Peyer's patch (tissue), 4 donors: ENCODE measurements at regions not wholly inside any gene's neighbourhood (a gene's known extent, or its start where the extent isn't known, plus 50 kb on each side); places are given as distances from the start of the nearest gene placed in this dataset.

ENCODE experiments used
- DNase-seq, 3 donors: peaks; one replicate each; pipeline ENCODE4 v3.0.0-alpha.2; 2017 to 2019
- H3K27ac ChIP-seq, 4 donors: fragments of 200-600 bp; sonication (generic); one replicate each; pipeline ENCODE4 v1.5.1; 2016 to 2019
- H3K27me3 ChIP-seq, 2 donors: fragments of 200-600 bp; sonication (generic); one replicate each; pipeline ENCODE4 v1.5.1; 2019
- H3K36me3 ChIP-seq, 3 donors: fragments of 200-600 bp; sonication (generic); one replicate each; pipeline ENCODE4 v1.5.1; 2016 to 2019
- H3K4me1 ChIP-seq, 4 donors: fragments of 200-600 bp; sonication (generic); one replicate each; pipeline ENCODE4 v1.5.1; 2016 to 2019
- H3K4me3 ChIP-seq, 4 donors: fragments of 200-600 bp; sonication (generic); 1 replicate in 3 of 4; 2 replicates in 1 of 4; pipeline ENCODE4 v1.5.1; 2016 to 2019; ENCODE audit warnings: mild to moderate bottlenecking in 1 of 4
- H3K9me3 ChIP-seq, 4 donors: fragments of 200-600 bp; sonication (generic); one replicate each; pipeline ENCODE4 v1.5.1; 2016 to 2019; ENCODE audit warnings: mild to moderate bottlenecking in 1 of 4
- POLR2A ChIP-seq, 2 donors: fragments of 450-650 bp; IDR thresholded peaks; one replicate each; pipeline ENCODE4 v1.5.1; 2017; ENCODE audit warnings: antibody characterized with exemption in 2 of 2, mild to moderate bottlenecking in 2 of 2, moderate library complexity in 2 of 2
- TF ChIP-seq, protein P1 (sequence below), 6 experiments: fragments of 450-650 bp in 4 of 6; fragments of 200-600 bp in 2 of 6; sonication (generic) in 1 of 6; IDR thresholded peaks; one replicate each; pipeline ENCODE4 v1.5.1; 2017 to 2019; ENCODE audit warnings: antibody characterized with exemption in 6 of 6, mild to moderate bottlenecking in 3 of 6, moderate library complexity in 1 of 6

DNA sequence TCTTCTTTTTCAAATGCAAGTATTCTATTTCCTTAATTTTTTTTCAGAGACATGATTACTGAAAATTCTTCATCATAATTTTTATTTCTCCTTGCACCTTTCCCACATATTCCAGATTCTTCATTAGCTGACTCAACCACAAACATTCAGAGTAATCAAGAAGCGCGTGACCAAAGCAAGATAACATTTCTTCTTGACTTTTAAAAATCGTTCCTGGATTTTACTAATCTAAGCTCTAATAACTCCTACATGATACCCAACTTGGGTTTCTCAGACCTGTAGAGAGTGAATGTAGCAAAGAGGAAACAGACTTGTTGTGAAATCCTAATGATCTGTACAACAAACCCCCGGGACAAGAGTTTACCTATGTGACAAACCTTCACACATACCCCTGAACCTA lies 615.0 kb downstream of the TMA16 start:
- no peak for DNase-seq
- TF ChIP-seq, protein P1, sequence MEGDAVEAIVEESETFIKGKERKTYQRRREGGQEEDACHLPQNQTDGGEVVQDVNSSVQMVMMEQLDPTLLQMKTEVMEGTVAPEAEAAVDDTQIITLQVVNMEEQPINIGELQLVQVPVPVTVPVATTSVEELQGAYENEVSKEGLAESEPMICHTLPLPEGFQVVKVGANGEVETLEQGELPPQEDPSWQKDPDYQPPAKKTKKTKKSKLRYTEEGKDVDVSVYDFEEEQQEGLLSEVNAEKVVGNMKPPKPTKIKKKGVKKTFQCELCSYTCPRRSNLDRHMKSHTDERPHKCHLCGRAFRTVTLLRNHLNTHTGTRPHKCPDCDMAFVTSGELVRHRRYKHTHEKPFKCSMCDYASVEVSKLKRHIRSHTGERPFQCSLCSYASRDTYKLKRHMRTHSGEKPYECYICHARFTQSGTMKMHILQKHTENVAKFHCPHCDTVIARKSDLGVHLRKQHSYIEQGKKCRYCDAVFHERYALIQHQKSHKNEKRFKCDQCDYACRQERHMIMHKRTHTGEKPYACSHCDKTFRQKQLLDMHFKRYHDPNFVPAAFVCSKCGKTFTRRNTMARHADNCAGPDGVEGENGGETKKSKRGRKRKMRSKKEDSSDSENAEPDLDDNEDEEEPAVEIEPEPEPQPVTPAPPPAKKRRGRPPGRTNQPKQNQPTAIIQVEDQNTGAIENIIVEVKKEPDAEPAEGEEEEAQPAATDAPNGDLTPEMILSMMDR (IDR thresholded peaks at IDR 0.05), result no peak
- no peak for TF ChIP-seq POLR2A (IDR thresholded peaks at IDR 0.05)
- H3K36me3 ChIP-seq, result no peaks in the 10 kb centered on the region

DNA sequence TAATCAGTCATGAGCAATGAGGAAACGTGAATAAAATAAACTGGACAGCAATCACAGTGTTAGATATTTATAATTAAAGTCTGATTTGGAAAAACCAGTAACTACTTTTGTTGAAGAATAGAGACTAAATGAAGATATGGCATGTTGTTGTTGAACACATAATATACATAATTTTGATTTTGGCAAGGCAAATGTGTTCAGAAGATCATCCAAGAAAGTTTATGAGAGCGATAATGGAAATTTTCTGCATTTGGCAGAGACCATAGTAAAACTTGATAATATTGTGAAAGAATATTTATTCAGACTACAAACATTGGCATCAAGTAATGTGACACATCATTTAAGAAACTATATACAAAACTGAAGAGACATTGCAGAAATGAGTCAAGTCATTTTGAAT lies 620.7 kb downstream of the TMA16 start:
- TF ChIP-seq, protein P1 (IDR thresholded peaks at IDR 0.05), result no peak
- no peak for TF ChIP-seq POLR2A (IDR thresholded peaks at IDR 0.05)
- no peaks in the 10 kb centered on the region for H3K27me3 ChIP-seq
- DNase-seq, result no peak
- no peak overlapping the region for H3K4me3 ChIP-seq
- H3K36me3 ChIP-seq, result no peaks in the 10 kb centered on the region
- no peak overlapping the region for H3K27ac ChIP-seq
- H3K4me1 ChIP-seq, result no peaks in the 10 kb centered on the region
- no peaks in the 10 kb centered on the region for H3K9me3 ChIP-seq

More for the DNA sequence above, 615.0 kb downstream of the TMA16 start:
- Histone ChIP-seq H3K27me3 (no peaks in the 10 kb centered on the region), H3K9me3 (no peaks in the 10 kb centered on the region), H3K4me3 (no peak overlapping the region), H3K4me1 (no peaks in the 10 kb centered on the region), H3K27ac (no peak overlapping the region)

GRCh38 chr4:164116286-164116685 lies 621.8 kb downstream of the TMA16 start:
- no peaks in the 10 kb centered on the region for H3K4me1 ChIP-seq
- no peaks in the 10 kb centered on the region for H3K27me3 ChIP-seq
- TF ChIP-seq, protein P1 (IDR thresholded peaks at IDR 0.05), result no peak
- TF ChIP-seq POLR2A (IDR thresholded peaks at IDR 0.05), result no peak

DNA sequence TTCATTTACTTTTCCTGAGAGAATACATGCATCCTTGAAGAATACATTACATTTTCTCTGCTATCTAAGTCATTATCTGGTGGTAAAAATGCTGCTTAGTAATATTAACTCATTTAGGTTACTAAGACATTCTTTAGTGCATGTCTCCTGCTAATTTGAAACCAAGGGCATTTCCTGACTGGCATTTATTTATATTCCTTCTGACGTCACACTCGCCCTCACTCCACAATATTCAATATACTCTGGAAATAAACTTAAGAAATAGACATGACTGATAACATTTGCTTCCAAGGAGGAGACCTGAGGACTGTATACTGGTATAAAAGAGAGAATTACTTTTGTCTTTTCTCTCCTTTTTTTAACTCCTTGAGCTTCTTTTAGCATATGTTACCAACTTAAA lies 619.5 kb upstream of the SMIM31 start:
- no peaks in the 10 kb centered on the region for H3K36me3 ChIP-seq
- no peaks in the 10 kb centered on the region for H3K9me3 ChIP-seq
- no peak for DNase-seq
- H3K27me3 ChIP-seq, result no peaks in the 10 kb centered on the region
- no peaks in the 10 kb centered on the region for H3K4me1 ChIP-seq
- no peak overlapping the region for H3K27ac ChIP-seq
- H3K4me3 ChIP-seq, result no peak overlapping the region
- TF ChIP-seq, protein P1 (IDR thresholded peaks at IDR 0.05), result no peak
- TF ChIP-seq POLR2A (IDR thresholded peaks at IDR 0.05), result no peak

More at GRCh38 chr4:164116286-164116685, 621.8 kb downstream of the TMA16 start:
- no peak for DNase-seq
- H3K36me3 ChIP-seq, result no peaks in the 10 kb centered on the region
- no peak overlapping the region for H3K27ac ChIP-seq
- H3K9me3 ChIP-seq, result no peaks in the 10 kb centered on the region
- no peak overlapping the region for H3K4me3 ChIP-seq

DNA sequence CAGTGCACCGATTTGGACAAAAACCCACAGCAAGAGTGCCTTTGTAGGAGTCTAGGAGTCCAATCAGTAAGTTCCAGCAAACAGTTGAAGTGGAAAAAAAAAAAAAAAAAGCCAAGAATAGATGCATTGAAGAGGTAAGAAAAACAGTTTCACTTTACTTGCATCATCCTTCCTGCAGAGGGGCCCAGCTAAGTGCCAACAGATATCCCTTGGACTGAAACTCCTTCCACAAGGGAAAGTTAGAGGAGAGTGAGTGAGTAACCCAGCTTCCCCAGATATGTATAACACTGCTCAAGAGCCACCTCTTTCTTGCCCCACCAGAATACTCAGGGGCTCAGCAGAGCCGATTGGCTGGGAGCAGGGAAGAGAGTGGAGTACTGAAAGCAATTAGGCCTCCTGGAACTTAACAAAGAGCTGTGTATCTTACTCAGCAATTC lies 617.7 kb upstream of the SMIM31 start:
- TF ChIP-seq, protein P1 (IDR thresholded peaks at IDR 0.05), result no peak
- no peak for TF ChIP-seq POLR2A (IDR thresholded peaks at IDR 0.05)
- no peak for DNase-seq
- Histone ChIP-seq H3K27ac (no peak overlapping the region), H3K9me3 (no peaks in the 10 kb centered on the region), H3K27me3 (no peaks in the 10 kb centered on the region), H3K36me3 (no peaks in the 10 kb centered on the region), H3K4me1 (no peaks in the 10 kb centered on the region), H3K4me3 (no peak overlapping the region)

DNA sequence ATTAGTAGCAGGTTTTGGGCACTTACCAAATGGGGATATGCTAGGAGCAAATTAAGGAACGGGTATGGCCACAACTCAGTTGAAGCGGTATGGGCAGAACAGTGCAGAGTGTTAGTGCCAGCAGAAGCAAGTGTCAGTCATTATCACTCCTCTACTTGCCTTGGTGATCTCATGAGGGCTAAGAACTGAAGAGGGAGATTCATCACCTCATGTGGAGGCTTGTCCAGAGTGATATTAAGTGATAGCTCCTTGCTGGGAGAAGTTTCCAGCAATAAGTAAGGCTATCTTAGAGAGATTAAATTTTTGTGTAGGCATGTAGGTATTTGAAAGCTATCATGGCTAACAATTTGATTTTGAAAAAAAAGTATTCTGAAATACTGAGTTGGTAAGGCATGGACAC lies 615.4 kb upstream of the SMIM31 start:
- Histone ChIP-seq H3K4me3 (no peak overlapping the region), H3K36me3 (no peaks in the 10 kb centered on the region), H3K27me3 (no peaks in the 10 kb centered on the region), H3K9me3 (no peaks in the 10 kb centered on the region), H3K27ac (no peak overlapping the region), H3K4me1 (no peaks in the 10 kb centered on the region)
- TF ChIP-seq POLR2A (IDR thresholded peaks at IDR 0.05), result no peak
- TF ChIP-seq, protein P1 (IDR thresholded peaks at IDR 0.05), result no peak
- DNase-seq, result no peak
